ENCODE measurements at regions not wholly inside any gene's neighbourhood (a gene's known extent, or its start where the extent isn't known, plus 50 kb on each side); places are given as distances from the start of the nearest gene placed in this dataset.

DNA sequence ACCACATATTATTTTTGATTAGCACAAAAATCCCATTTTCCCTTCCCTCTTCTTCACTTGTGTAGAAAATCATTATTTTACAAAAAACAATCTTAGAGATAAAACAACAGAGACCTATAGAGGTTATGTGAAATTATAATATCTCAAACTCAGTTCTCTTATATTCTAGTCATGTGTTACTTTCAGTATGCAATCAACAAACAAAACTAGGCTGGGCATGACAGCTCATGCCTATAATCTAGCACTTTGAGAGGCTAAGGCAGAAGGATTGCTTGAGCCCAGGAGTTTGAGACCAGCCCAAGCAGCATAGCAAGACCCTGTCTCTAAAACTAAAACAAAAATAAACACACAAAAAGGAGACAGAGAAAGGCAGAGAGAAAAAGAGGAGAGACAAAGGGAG lies 211.4 kb upstream of the SGK1 start:
- H3K4me3 ChIP-seq (ENCODE audit: low read depth, low read length) = no peak overlapping the region
- TF ChIP-seq, protein P1, sequence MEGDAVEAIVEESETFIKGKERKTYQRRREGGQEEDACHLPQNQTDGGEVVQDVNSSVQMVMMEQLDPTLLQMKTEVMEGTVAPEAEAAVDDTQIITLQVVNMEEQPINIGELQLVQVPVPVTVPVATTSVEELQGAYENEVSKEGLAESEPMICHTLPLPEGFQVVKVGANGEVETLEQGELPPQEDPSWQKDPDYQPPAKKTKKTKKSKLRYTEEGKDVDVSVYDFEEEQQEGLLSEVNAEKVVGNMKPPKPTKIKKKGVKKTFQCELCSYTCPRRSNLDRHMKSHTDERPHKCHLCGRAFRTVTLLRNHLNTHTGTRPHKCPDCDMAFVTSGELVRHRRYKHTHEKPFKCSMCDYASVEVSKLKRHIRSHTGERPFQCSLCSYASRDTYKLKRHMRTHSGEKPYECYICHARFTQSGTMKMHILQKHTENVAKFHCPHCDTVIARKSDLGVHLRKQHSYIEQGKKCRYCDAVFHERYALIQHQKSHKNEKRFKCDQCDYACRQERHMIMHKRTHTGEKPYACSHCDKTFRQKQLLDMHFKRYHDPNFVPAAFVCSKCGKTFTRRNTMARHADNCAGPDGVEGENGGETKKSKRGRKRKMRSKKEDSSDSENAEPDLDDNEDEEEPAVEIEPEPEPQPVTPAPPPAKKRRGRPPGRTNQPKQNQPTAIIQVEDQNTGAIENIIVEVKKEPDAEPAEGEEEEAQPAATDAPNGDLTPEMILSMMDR (IDR thresholded peaks at IDR 0.05; ENCODE audit: low read depth, low read length) = no peak

DNA sequence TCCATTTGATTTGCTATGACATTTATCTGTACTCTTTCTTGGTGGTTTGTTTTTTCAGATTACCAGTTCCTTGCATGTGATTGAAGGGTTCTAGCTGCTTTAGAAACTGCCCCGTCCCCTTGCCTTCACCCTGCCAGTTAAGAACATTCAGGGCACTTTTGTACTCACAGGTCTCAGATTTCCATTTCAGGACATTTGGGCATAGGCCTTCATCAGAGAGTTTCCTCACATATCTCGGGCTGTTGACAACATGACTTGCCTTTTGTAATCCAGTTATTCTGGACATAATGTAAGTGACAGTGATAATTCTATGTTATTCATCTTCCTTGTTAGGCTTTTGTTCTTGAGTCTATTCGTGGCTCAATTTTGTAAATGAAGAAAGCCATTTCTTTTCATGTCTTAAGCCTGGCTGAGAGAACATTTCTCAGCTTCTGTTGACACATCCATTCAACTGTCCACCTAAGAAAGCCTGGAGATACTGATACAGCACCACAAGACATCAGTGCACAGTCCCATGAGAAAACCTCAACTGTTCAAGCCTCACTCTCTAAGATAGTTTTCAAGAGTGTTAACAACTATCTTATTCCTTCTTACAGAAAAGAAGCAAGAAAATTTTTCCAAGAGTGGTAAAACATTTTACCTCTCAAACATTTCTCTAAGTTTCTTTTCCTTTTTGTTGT lies 209.3 kb upstream of the SGK1 start:
- TF ChIP-seq, protein P1 (IDR thresholded peaks at IDR 0.05; ENCODE audit: low read depth, low read length) = no peak
- no peak overlapping the region for H3K4me3 ChIP-seq (ENCODE audit: low read depth, low read length)

DNA sequence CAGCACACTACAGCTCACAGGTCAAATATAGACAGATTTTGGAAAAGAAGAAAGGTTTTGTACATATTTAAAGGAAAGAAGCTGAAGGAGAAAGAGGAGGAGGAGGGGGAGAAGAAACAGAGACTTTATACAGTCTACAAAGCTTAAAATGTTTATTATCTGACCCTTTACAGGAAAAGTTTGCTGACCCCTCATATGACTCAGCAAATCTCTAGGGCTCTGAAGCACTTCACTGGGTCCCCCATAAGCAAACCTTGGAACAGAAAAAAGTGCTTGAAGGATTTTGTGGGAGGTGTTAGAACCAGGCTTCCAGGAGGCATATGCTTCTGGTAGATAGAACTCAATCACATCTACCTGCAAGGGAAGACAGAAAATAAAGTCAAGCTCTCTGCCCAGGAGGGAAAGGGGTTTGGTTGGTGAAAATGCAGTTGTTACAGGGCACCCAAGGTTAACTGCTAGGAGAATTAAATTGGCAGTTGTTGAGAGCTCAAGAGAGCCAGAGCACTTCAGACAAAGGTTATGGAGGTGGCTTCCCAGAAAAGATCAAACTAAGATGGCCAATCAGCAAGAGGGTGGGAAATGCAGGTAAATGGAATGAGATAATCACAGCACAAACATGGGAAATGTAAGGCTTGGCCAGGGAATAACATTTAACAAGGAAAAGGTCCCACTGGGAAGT lies 207.4 kb upstream of the SGK1 start:
- TF ChIP-seq, protein P1 (IDR thresholded peaks at IDR 0.05; ENCODE audit: low read depth, low read length) = no peak
- H3K4me3 ChIP-seq (ENCODE audit: low read depth, low read length) = no peak overlapping the region

DNA sequence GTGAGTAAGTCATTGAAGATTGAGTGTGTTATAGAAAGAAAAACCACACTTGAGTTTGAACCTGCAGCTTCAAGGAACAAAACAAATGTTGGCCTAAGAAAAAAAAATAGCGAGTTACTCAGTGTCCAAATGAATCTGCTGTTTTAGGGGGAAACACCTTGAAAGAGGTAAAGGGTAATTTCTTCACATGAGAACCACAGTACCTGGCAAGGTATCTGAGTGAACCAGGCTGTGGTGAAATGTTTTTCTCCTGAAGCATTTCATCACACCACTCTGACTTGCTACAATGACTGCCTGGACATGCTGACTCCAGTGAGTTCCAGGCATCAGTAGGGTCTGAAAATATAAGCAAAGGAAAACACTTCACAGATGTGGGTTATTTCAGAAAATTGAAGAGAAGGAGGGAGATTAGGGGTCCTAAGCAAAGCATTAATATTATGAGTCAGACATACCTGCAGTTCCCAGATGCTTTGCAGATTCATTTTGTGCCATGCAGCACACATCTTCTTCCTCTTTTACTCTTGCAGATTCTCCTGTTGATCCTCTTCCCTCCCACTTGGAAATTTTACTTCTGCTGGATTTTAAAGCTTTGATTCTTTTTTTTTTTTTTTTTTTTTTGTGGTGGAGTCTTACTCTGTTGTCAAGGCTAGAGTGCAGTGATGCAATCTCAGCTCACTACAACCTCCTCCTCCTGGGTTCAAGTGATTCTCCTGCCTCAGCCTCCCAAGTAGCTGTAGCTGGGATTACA lies 206.2 kb upstream of the SGK1 start:
- TF ChIP-seq, protein P1 (IDR thresholded peaks at IDR 0.05; ENCODE audit: low read depth, low read length) = no peak
- no peak overlapping the region for H3K4me3 ChIP-seq (ENCODE audit: low read depth, low read length)

DNA sequence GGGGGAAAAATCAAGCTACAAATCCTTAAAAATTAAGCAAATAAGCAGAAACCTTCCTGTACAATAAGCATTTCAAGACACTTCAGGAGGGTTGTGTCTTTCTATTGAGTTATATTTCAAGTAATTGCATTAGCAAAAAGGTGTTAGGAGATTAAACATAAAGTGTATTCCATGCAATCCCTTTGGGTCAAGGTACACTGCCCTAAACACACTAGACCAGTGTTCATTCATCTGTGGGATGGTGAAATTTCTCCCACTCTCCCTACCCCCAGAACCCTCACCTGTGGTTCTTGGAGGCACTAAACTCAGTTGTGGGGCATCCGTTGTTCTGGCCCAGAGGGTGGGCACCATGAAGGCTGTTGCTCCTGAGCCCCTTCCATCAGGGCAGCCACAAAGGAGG lies 205.1 kb upstream of the SGK1 start:
- no peak overlapping the region for H3K4me3 ChIP-seq (ENCODE audit: low read depth, low read length)
- TF ChIP-seq, protein P1 (IDR thresholded peaks at IDR 0.05; ENCODE audit: low read depth, low read length) = no peak

DNA sequence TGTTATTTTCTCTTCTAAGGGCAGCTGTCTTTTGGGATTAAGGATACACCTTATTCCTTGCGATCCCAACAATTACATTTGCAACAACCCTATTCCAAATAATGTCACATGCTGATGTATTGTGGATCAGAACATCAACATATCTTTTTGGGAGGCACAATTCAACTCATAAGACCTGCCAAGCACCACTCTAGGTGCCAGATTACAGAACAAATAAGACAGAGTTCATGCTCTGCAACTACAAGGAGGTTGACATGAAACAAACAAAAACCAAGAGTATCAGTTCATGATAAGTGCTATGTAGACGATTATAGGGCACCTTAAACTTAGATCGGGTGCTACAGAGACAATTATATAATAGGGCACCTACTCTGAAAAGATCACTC lies 203.2 kb upstream of the SGK1 start:
- TF ChIP-seq, protein P1 (IDR thresholded peaks at IDR 0.05; ENCODE audit: low read depth, low read length) = no peak
- no peak overlapping the region for H3K4me3 ChIP-seq (ENCODE audit: low read depth, low read length)
